Stimulated activated CD4-positive, alpha-beta T cell treated with anti-CD3 and anti-CD28 coated beads, TNF-alpha, amount 100 ng/mL, for 24 hours (primary cell): ENCODE measurements at regions not wholly inside any gene's neighbourhood (a gene's known extent, or its start where the extent isn't known, plus 50 kb on each side); places are given as distances from the start of the nearest gene placed in this dataset.

Source experiments
- DNase-seq, 3 experiments: peaks; one replicate each; pipeline ENCODE4 v3.0.0-alpha.2; 2020; ENCODE audit warnings: low read depth in 3 of 3

DNA sequence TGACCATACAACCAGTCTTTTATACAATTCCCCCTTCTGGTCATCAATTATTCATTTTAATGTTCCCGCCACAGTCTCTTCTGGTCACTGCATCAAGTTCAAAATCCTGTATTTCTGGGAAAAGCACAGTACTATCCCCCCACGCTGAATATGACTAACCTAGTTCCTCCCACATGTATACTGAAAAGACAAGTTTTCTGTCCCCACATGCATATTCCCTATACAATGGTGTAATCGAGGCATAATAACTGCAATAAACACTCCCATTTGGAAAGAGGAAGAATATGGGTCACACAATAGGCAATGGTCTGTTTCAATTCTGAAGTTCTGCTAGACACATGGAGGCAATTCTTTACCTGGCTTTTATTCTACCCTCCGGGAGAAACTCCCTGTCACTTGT is 344.9 kb downstream of the EFNA5 start:
- DNase-seq, result no peak

GRCh38 chr5:107324809-107325208 is 345.9 kb downstream of the EFNA5 start:
- no peak for DNase-seq

GRCh38 chr5:107324071-107324470 is 346.7 kb downstream of the EFNA5 start:
- no peak for DNase-seq

DNA sequence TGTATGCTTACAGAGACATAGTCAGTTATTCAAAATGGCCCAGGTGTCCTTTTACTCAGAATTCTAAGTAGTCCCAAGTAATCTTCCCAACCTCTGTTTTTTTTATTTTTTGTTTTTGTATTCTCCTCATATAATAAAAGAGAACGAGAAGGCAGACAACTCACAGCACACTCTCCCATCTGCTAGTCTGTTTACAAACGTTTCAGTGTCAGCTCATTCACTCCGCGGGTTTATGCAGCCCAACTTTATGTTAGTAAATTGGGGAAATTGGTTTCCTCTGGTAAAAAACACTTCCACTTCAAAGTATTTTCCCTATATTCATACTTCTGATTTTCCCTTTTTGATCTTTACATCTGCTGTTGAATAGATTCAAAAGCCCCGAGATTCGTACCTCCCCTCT is 347.2 kb downstream of the EFNA5 start:
- no peak for DNase-seq

DNA sequence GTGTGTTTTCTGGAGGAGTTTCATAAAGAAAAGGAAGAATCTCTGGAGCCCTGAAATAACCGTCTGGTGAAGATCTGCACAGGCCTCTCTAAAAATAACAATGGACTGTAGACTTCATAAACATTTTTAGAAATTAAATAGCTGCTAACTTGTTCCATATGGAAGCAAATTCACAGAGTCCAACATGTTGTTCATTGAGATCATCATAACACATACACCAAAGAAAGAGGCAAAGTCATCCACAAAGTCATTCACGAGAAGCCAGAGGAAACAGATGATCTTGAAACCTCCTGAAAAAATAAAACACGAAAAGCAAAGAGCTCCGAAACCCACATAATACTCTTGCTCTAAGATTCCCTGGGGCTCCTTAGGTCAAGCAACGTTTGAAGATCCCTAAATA is 347.8 kb downstream of the EFNA5 start:
- no peak for DNase-seq

DNA sequence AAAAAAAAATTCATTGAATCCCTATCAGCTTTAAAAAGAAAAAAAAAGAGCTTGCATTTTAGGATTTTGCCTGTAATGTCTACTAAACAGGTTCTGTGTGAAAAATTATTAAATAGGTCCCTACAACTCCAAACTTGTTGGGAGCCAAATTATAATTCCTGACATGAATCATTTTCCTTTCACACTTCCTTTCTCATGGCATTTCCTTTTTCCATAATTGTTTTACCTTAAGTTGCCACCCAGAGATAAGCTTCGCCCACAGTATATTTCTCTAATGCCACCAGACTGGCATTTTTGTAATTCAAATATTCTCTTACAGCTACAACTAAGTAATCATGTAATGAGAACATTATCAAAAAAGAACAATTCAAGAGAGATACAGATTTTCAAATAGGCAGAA is 348.8 kb downstream of the EFNA5 start:
- no peak for DNase-seq

DNA sequence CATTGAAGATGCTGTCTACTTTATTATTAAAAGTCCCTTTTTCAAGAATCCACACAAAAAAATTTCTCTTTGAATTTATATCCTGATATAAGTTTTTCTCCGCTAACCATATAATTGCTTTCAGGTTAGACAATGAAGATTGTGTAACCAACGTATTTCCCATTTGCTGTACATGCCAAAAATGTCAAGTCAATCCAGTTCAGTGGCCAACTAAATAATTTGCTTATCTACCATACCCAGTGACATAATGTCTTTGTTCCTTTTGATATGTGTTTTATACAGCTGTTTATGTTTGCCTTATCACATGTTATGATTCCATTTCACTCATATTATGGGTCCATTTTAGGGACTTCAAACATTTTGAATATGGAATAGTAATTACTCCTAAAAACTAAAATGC is 349.9 kb downstream of the EFNA5 start:
- no peak for DNase-seq

DNA sequence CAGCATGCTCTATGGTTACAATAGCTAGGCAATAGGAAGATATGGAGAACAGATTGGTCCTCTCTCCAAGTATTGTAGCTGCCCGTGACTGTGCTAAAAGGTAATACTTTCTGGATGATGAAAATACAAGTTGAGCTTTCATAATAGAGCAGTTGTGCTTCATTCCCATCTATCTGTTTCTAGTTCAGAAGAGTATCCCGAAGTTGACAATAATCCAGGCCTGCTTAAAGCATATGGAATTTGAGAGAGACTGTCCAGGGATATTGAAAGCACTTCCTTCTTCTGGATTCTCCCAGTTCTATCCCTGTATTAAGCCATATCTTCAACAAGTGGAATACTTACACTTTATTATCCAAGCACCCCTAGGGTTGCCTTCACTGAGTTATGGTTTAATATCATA is 350.4 kb downstream of the EFNA5 start:
- DNase-seq, result no peak

- DNase-seq, result no peak
Measured at GRCh38 chr5:107319901-107320300, 350.8 kb downstream of the EFNA5 start.

DNA sequence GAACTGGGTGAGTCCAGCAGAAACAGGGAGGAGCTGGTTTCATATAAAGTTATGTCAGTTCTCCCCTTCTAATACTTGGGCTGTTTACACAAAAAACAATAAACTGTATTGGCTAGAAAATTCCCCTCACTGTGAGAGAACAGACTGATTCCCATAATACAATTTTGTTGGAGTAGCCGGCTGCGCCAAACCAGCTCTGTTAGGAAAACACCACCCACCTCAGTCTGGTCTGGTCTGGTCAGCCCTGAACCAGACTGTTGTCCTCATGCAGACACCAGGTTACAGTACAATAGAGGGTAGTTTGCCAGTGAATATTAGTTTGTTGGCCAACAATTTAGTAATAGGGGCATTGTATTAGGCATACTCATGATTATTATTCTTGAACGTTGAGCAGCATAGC is 356.4 kb downstream of the EFNA5 start:
- DNase-seq, result no peak

DNA sequence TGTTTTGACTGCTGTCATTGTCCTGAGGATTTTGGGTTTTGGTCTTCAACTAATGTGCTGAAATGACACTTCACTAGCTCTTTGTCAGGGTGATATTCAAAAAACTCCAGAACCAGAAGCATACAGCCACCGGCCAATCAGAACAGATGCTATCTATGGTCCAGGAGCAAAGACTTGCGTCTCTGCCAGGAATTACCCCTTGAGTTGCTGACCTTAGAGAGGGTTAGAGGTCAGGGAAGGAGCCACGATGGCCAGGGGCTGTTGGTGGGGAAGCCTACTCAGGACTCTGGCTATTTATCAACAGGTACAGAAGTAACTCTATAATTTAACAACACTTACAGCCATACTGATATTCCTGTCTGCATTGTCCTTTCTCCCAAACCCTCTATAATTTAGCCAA is 356.8 kb downstream of the EFNA5 start:
- DNase-seq, result no peak

GRCh38 chr5:107313098-107313497 is 357.6 kb downstream of the EFNA5 start:
- DNase-seq, result no peak

DNA sequence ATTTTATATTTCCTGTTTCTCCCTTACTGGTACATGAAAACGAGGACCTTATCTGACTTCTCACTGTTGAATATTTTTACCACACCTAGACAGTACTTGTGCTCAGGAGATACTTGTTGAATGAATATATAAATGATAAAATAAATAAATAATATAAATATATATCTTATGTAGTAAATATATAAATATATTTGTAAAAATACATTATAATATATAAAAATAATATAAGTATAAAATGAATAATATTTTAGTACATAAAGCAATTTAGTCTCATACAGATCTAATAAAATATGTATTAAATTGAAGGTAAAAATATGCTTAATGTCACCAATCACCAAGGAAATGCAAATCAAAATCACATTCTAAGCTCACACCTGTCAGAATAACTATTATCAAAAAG is 360.6 kb downstream of the EFNA5 start:
- no peak for DNase-seq

DNA sequence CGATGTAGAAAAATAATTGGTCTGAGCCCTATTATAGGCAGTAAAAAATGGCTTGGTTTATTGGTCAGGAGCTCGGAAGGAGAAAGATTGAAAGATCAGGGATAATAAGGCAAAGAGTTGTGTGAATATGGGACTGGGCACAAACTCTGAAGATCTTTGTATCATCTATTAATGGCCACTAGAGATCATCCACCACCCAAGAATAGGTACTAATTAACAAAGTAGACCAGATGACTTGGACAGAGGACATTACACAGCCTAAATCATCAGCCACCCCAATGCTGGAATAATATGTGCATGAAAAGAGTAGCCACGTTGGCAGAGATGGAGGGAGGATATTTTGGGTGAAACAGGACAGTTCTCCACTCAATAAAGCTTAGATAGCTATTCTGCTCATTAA is 364.1 kb downstream of the EFNA5 start:
- no peak for DNase-seq

GRCh38 chr5:107306002-107306401 is 364.7 kb downstream of the EFNA5 start:
- no peak for DNase-seq

DNA sequence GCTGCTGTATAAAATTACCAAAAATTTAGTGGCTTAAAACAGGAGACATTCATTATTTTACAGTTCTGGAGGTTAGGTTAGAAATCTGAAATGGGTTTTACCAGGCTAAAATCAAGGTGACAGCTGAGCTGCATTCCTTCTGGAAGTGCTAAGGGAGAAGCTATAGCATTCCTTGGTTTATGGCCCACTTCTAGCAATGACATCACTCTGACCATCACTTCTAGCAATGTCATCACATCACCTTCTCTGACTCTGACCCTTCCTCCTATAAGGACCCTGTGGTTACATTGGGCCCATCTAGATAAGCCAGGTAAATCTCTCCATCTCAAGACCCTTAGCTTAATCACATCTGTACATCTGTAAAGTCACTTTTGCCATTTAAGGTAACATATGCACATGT is 366.1 kb downstream of the EFNA5 start:
- no peak for DNase-seq

GRCh38 chr5:107303171-107303968 is 367.4 kb downstream of the EFNA5 start:
- DNase-seq, result no peak

- no peak for DNase-seq
Measured at GRCh38 chr5:107302441-107302840, 368.3 kb downstream of the EFNA5 start.

DNA sequence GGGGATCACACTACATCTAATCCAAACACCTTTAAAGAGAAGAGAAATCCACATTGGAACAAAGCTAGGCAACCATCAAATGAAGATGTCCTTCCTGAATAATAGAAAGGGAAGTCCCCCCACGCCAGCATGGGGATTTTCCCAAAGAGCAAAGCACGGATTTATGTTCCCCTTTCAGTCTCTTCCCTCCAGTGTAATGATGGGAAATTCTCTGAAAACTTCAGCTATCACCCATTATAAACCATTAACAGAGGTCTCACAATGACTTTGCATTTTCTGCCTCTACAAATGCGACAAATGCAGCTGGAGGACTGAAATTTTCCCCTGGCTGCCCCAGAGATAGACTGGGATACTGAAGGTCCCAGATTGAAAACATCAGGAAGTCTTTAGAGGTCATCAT is 368.7 kb downstream of the EFNA5 start:
- DNase-seq, result no peak

- DNase-seq, result no peak
Measured at GRCh38 chr5:107300721-107301327, 369.9 kb downstream of the EFNA5 start.

- DNase-seq, result no peak
Measured at GRCh38 chr5:107296572-107296971, 374.2 kb downstream of the EFNA5 start.

GRCh38 chr5:107295914-107296313 is 374.8 kb downstream of the EFNA5 start:
- DNase-seq, result no peak

- DNase-seq, result no peak
Measured at GRCh38 chr5:107294669-107295068, 376.1 kb downstream of the EFNA5 start.

DNA sequence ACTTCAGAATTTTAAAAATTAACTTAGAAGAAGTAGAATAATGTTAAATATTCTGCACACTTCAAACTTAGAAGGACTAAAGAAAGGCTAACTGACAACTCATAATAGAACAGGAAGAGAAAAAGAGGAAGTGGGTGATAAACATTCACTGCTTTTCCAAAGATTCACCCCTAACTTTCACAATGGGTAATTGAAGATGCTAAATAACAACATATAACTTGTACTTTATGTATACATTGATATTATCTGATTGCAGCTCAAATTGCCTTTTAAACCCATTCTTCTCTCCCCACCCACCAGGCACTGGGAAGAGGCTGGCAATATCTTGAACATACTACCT is 376.6 kb downstream of the EFNA5 start:
- no peak for DNase-seq
